AG04450 (cell line): ENCODE measurements at regions not wholly inside any gene's neighbourhood (a gene's known extent, or its start where the extent isn't known, plus 50 kb on each side); places are given as distances from the start of the nearest gene placed in this dataset.

Source experiments
- CTCF ChIA-PET: fragments of 300-600, 350-600 bp; formaldehyde crosslinking; extraction: SDS; loops from one replicate; lab custom pipeline; 2022; ENCODE audit warnings: antibody characterized with exemption, inconsistent platforms; lab: Charles Lee
- POLR2A ChIA-PET: fragments of 350-600 bp; formaldehyde crosslinking; extraction: SDS; loops from one replicate; lab custom pipeline; 2021; ENCODE audit warnings: antibody characterized with exemption, inconsistent platforms; lab: Yijun Ruan, JAX
- DNase-seq: peaks from one replicate; pipeline ENCODE4 v3.0.0-alpha.2; 2011; ENCODE audit warnings: low read depth, low spot score
- H3K27ac ChIP-seq: one replicate; pipeline ENCODE4 v1.5.1; 2012; ENCODE audit warnings: low read depth, low read length, control low read depth
- H3K27me3 ChIP-seq: one replicate; pipeline ENCODE4 v1.6.0; 2012; ENCODE audit warnings: low read length; ENCODE audit not compliant: control insufficient read depth, insufficient read depth
- H3K4me3 ChIP-seq: 2 replicates; pipeline ENCODE4 v1.5.1; 2011; ENCODE audit warnings: mild to moderate bottlenecking, low read depth, low read length, control low read depth
- H3K9me3 ChIP-seq: 2 replicates; pipeline ENCODE4 v1.5.1; 2012; ENCODE audit warnings: low read length; ENCODE audit not compliant: control insufficient read depth, insufficient read depth
- TF ChIP-seq, protein P1 (sequence below): IDR thresholded peaks from 2 replicates; pipeline ENCODE4 v1.5.1; 2011; ENCODE audit warnings: low read depth, low read length, control low read depth, inconsistent platforms

GRCh38 chr7:68472688-68473087 lies 1125.6 kb upstream of the AUTS2 start:
- H3K27ac ChIP-seq, result no peak overlapping the region
- peaks cover 43% of the 10 kb centered on the region for H3K9me3 ChIP-seq
- ChIA-PET POLR2A (no interaction called here), CTCF (no interaction called here)
- DNase-seq, result no peak
- H3K27me3 ChIP-seq, result no peaks in the 10 kb centered on the region
- TF ChIP-seq, protein P1, sequence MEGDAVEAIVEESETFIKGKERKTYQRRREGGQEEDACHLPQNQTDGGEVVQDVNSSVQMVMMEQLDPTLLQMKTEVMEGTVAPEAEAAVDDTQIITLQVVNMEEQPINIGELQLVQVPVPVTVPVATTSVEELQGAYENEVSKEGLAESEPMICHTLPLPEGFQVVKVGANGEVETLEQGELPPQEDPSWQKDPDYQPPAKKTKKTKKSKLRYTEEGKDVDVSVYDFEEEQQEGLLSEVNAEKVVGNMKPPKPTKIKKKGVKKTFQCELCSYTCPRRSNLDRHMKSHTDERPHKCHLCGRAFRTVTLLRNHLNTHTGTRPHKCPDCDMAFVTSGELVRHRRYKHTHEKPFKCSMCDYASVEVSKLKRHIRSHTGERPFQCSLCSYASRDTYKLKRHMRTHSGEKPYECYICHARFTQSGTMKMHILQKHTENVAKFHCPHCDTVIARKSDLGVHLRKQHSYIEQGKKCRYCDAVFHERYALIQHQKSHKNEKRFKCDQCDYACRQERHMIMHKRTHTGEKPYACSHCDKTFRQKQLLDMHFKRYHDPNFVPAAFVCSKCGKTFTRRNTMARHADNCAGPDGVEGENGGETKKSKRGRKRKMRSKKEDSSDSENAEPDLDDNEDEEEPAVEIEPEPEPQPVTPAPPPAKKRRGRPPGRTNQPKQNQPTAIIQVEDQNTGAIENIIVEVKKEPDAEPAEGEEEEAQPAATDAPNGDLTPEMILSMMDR, result no peak
- no peak overlapping the region for H3K4me3 ChIP-seq

DNA sequence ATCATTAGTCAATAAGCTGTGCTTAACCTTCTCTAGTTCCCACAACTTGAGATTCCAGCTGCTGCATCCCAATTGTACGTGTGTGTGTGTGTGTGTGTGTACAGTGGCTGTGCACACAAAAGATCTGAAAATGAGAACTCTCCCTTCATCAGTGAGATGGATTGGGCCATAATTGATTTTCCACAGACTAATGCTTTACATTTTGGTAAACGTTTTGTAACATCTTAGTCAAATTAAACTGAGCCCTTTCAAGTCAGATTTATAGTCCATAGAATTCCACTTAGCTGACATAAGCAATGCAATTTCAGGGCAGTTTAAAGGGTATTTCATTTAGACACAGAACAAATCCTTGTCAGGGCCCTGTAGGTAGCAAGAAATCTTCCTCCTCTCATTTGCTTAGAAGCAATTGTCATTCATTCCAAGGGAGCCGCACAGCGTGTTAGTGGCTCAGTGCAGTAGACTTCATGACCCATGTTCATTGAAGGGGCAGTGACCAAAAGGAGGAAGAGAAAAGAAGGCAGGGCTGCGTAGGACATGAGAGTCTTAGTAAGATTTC lies 1123.5 kb upstream of the AUTS2 start:
- ChIA-PET CTCF (no interaction called here), POLR2A (no interaction called here)
- no peak overlapping the region for H3K4me3 ChIP-seq
- DNase-seq, result no peak
- TF ChIP-seq, protein P1, result no peak
- H3K9me3 ChIP-seq, result peaks cover 41% of the 10 kb centered on the region
- H3K27ac ChIP-seq, result no peak overlapping the region
- no peaks in the 10 kb centered on the region for H3K27me3 ChIP-seq

GRCh38 chr7:68476966-68477365 lies 1121.3 kb upstream of the AUTS2 start:
- POLR2A ChIA-PET, result no interaction called here
- Histone ChIP-seq H3K27me3 (no peaks in the 10 kb centered on the region), H3K27ac (no peak overlapping the region), H3K9me3 (peaks cover 27% of the 10 kb centered on the region), H3K4me3 (no peak overlapping the region)
- TF ChIP-seq, protein P1, result no peak
- CTCF ChIA-PET, result no interaction called here
- DNase-seq, result no peak

GRCh38 chr7:68478326-68478725 lies 1119.9 kb upstream of the AUTS2 start:
- Histone ChIP-seq H3K4me3 (no peak overlapping the region), H3K27me3 (no peaks in the 10 kb centered on the region), H3K27ac (no peak overlapping the region), H3K9me3 (peaks cover 21% of the 10 kb centered on the region)
- CTCF ChIA-PET, result no interaction called here
- TF ChIP-seq, protein P1, result no peak
- POLR2A ChIA-PET, result no interaction called here
- DNase-seq, result no peak

- Histone ChIP-seq H3K4me3 (no peak overlapping the region), H3K27ac (no peak overlapping the region), H3K27me3 (no peaks in the 10 kb centered on the region), H3K9me3 (peaks cover 17% of the 10 kb centered on the region; the same call in 1 of the 2 replicates)
- TF ChIP-seq, protein P1, result no peak
- POLR2A ChIA-PET, result no interaction called here
- DNase-seq, result no peak
- CTCF ChIA-PET, result no interaction called here
Measured at GRCh38 chr7:68482800-68483199, 1115.5 kb upstream of the AUTS2 start.
